ENCODE measurements at regions not wholly inside any gene's neighbourhood (a gene's known extent, or its start where the extent isn't known, plus 50 kb on each side); places are given as distances from the start of the nearest gene placed in this dataset.

- POLR2A ChIA-PET, result no interaction called here
- Histone ChIP-seq H3K27me3 (ENCODE audit: insufficient read depth, low read length) (no peaks in the 10 kb centered on the region), H3K79me2 (ENCODE audit: insufficient read depth, low read length) (no peaks in the 10 kb centered on the region), H3K27ac (ENCODE audit: low read depth, low read length) (no peak overlapping the region), H3K36me3 (ENCODE audit: control insufficient read depth in 1 of 2, insufficient read depth in 2 of 2, low read length in 2 of 2) (no peaks in the 10 kb centered on the region), H4K20me1 (ENCODE audit: insufficient read depth) (no peaks in the 10 kb centered on the region), H3K4me2 (ENCODE audit: low read length) (no peak overlapping the region), H2AFZ (ENCODE audit: low read depth, low read length, poor library complexity, severe bottlenecking) (no peak overlapping the region), H3K9me2 (ENCODE audit: insufficient read depth) (no peaks in the 10 kb centered on the region), H3K4me3 (replicated peaks in 1 of 2; ENCODE audit: low read depth in 1 of 2, low read length in 2 of 2) (no peak overlapping the region), H3K4me1 (ENCODE audit: control insufficient read depth in 1 of 2, insufficient read depth in 2 of 2, low read length in 2 of 2) (no peaks in the 10 kb centered on the region), H3K9ac (ENCODE audit: low read length) (no peak overlapping the region), H3K9me3 (ENCODE audit: control insufficient read depth in 1 of 2, insufficient read depth in 1 of 2, low read depth in 1 of 2, low read length in 2 of 2) (peaks cover 11 to 29% of the 10 kb centered on the region in 2 experiments; a peak in 2 of 4 replicates)
- no peak for TF ChIP-seq ZBTB33 (IDR thresholded peaks at IDR 0.05; ENCODE audit: extremely low read depth, insufficient replicate concordance, low read length)
- TF ChIP-seq SRF (IDR thresholded peaks at IDR 0.05; ENCODE audit: low read depth), result no peak
- TF ChIP-seq CEBPB (IDR thresholded peaks at IDR 0.05; ENCODE audit: low read depth), result no peak
- no peak for TF ChIP-seq EZH2 (IDR thresholded peaks at IDR 0.05)
- no peak for TF ChIP-seq JUND (IDR thresholded peaks at IDR 0.05)
- TF ChIP-seq POLR2A (IDR thresholded peaks at IDR 0.05; ENCODE audit: borderline replicate concordance, extremely low read depth, insufficient read depth, insufficient read length), result no peak
- DNase-seq (ENCODE audit: low read depth, low spot score) (no peak), ATAC-seq (no peak)
- intact Hi-C loops (cut with micrococcal nuclease), result no loop called here
- RAD21 ChIA-PET (ENCODE audit: low non-redundant PET in 1 of 2, low total read pairs in 2 of 2, uncharacterized antibody in 2 of 2, unreplicated experiment in 2 of 2), result no interaction called here
- CTCF ChIA-PET, result no interaction called here
- BruUV-seq (replicated peaks), result no TSS peak
These were observed 119.8 kb upstream of the IRX2 start for GRCh38 chr5:2871282-2871681.

GRCh38 chr5:2869471-2869870 lies 118.0 kb upstream of the IRX2 start:
- CTCF ChIA-PET, result no interaction called here
- H3K4me3 ChIP-seq (replicated peaks in 1 of 2; ENCODE audit: low read depth in 1 of 2, low read length in 2 of 2), result no peak overlapping the region
- intact Hi-C loops (cut with micrococcal nuclease), result no loop called here
- no peaks in the 10 kb centered on the region for H3K4me1 ChIP-seq (ENCODE audit: control insufficient read depth in 1 of 2, insufficient read depth in 2 of 2, low read length in 2 of 2)
- no peaks in the 10 kb centered on the region for H3K27me3 ChIP-seq (ENCODE audit: insufficient read depth, low read length)
- no peak overlapping the region for H3K27ac ChIP-seq (ENCODE audit: low read depth, low read length)
- H4K20me1 ChIP-seq (ENCODE audit: insufficient read depth), result no peaks in the 10 kb centered on the region
- peaks cover 11 to 21% of the 10 kb centered on the region in 2 experiments; a peak in 2 of 4 replicates for H3K9me3 ChIP-seq (ENCODE audit: control insufficient read depth in 1 of 2, insufficient read depth in 1 of 2, low read depth in 1 of 2, low read length in 2 of 2)
- BruUV-seq (replicated peaks), result no TSS peak
- no peaks in the 10 kb centered on the region for H3K79me2 ChIP-seq (ENCODE audit: insufficient read depth, low read length)
- no peak for TF ChIP-seq JUND (IDR thresholded peaks at IDR 0.05)
- TF ChIP-seq EZH2phosphoT487 (IDR thresholded peaks at IDR 0.05; ENCODE audit: borderline replicate concordance), result no peak
- no peak for TF ChIP-seq CEBPB (IDR thresholded peaks at IDR 0.05; ENCODE audit: low read depth)
- no peak for TF ChIP-seq CTCF (IDR thresholded peaks at IDR 0.05 in 2 of 3, conservative IDR thresholded peaks at IDR 0.05 in 1 of 3; ENCODE audit: borderline replicate concordance in 1 of 3, insufficient read depth in 1 of 3, low read depth in 2 of 3, low read length in 2 of 3)
- TF ChIP-seq ELF1 (IDR thresholded peaks at IDR 0.05; ENCODE audit: borderline replicate concordance, low read depth), result no peak
- TF ChIP-seq RAD21 (IDR thresholded peaks at IDR 0.05; ENCODE audit: low read depth), result no peak
- no peak for TF ChIP-seq POLR2A (IDR thresholded peaks at IDR 0.05; ENCODE audit: borderline replicate concordance, extremely low read depth, insufficient read depth, insufficient read length)
- TF ChIP-seq CBX3 (IDR thresholded peaks at IDR 0.05; ENCODE audit: low read depth), result no peak
- no peak for TF ChIP-seq ZNF274 (IDR thresholded peaks at IDR 0.05; ENCODE audit: low read depth, low read length)
- no peak for TF ChIP-seq ZBTB33 (IDR thresholded peaks at IDR 0.05; ENCODE audit: extremely low read depth, insufficient replicate concordance, low read length)
- no peak for TF ChIP-seq TCF7L2 (IDR thresholded peaks at IDR 0.05; ENCODE audit: borderline replicate concordance, extremely low read depth, insufficient read depth, insufficient read length)
- no peak overlapping the region for H3K9ac ChIP-seq (ENCODE audit: low read length)
- H3K4me2 ChIP-seq (ENCODE audit: low read length), result no peak overlapping the region
- RAD21 ChIA-PET (ENCODE audit: low non-redundant PET in 1 of 2, low total read pairs in 2 of 2, uncharacterized antibody in 2 of 2, unreplicated experiment in 2 of 2), result no interaction called here
- no peak overlapping the region for H2AFZ ChIP-seq (ENCODE audit: low read depth, low read length, poor library complexity, severe bottlenecking)
- H3K36me3 ChIP-seq (ENCODE audit: control insufficient read depth in 1 of 2, insufficient read depth in 2 of 2, low read length in 2 of 2), result no peaks in the 10 kb centered on the region
- DNase-seq (ENCODE audit: low read depth, low spot score), result no peak
- no peak for ATAC-seq
- POLR2A ChIA-PET, result no interaction called here
- H3K9me2 ChIP-seq (ENCODE audit: insufficient read depth), result no peaks in the 10 kb centered on the region
